ENCODE measurements at regions not wholly inside any gene's neighbourhood (a gene's known extent, or its start where the extent isn't known, plus 50 kb on each side); places are given as distances from the start of the nearest gene placed in this dataset.

- Histone ChIP-seq H2AFZ (ENCODE audit: low read depth, low read length) (no peak overlapping the region), H4K20me1 (ENCODE audit: insufficient read depth, low read length) (no peaks in the 10 kb centered on the region), H3K4me1 (ENCODE audit: insufficient read depth, low read length) (no peaks in the 10 kb centered on the region), H3K27ac (ENCODE audit: low read length) (no peak overlapping the region), H3K9me3 (ENCODE audit: insufficient read depth, low read length, severe bottlenecking) (no peaks in the 10 kb centered on the region), H3K79me2 (ENCODE audit: insufficient read depth, low read length) (no peaks in the 10 kb centered on the region), H3K4me3 (ENCODE audit: low read depth in 1 of 2, low read length in 2 of 2) (no peak overlapping the region), H3K9ac (ENCODE audit: low read depth, low read length) (no peak overlapping the region), H3K4me2 (ENCODE audit: insufficient read depth, low read length) (no peak overlapping the region), H3K36me3 (ENCODE audit: insufficient read depth, low read length) (no peaks in the 10 kb centered on the region), H3K27me3 (ENCODE audit: insufficient read depth, low read length, poor library complexity) (no peaks in the 10 kb centered on the region)
- DNase-seq (no peak), ATAC-seq (ENCODE audit: insufficient read depth, low read depth) (no peak)
- no peak for TF ChIP-seq EZH2 (IDR thresholded peaks at IDR 0.05; ENCODE audit: borderline replicate concordance, low read depth, low read length, severe bottlenecking)
- TF ChIP-seq, protein P1, sequence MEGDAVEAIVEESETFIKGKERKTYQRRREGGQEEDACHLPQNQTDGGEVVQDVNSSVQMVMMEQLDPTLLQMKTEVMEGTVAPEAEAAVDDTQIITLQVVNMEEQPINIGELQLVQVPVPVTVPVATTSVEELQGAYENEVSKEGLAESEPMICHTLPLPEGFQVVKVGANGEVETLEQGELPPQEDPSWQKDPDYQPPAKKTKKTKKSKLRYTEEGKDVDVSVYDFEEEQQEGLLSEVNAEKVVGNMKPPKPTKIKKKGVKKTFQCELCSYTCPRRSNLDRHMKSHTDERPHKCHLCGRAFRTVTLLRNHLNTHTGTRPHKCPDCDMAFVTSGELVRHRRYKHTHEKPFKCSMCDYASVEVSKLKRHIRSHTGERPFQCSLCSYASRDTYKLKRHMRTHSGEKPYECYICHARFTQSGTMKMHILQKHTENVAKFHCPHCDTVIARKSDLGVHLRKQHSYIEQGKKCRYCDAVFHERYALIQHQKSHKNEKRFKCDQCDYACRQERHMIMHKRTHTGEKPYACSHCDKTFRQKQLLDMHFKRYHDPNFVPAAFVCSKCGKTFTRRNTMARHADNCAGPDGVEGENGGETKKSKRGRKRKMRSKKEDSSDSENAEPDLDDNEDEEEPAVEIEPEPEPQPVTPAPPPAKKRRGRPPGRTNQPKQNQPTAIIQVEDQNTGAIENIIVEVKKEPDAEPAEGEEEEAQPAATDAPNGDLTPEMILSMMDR (IDR thresholded peaks at IDR 0.05; ENCODE audit: borderline replicate concordance, extremely low read depth, low read length, poor library complexity, severe bottlenecking), result no peak
These were observed 217.3 kb upstream of the IL12B start for GRCh38 chr5:159547466-159548195.

DNA sequence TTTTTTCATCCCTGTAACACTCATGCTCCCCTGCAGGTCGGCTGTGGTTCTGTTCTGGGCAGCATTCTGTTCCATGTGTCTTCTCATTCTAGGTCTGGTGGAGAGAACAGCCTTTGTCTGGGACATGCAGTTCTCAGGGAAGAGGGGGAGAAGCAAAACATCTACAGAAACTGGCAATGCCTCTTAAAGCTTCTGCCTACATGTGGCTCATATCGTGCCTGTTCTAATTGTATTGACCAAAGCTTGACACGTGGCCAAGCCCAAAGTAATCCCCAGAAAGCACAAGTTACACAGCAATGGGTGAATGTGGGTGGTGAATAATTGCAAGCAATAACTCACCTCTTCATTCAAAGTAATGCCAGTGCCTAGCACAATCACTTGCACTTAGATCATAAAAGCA, 218.2 kb upstream of the IL12B start:
- Histone ChIP-seq H3K9ac (ENCODE audit: low read depth, low read length) (no peak overlapping the region), H3K4me2 (ENCODE audit: insufficient read depth, low read length) (no peak overlapping the region), H4K20me1 (ENCODE audit: insufficient read depth, low read length) (no peaks in the 10 kb centered on the region), H3K79me2 (ENCODE audit: insufficient read depth, low read length) (no peaks in the 10 kb centered on the region), H3K27ac (ENCODE audit: low read length) (no peak overlapping the region), H3K4me3 (ENCODE audit: low read depth in 1 of 2, low read length in 2 of 2) (no peak overlapping the region), H3K4me1 (ENCODE audit: insufficient read depth, low read length) (no peaks in the 10 kb centered on the region), H3K9me3 (ENCODE audit: insufficient read depth, low read length, severe bottlenecking) (no peaks in the 10 kb centered on the region), H2AFZ (ENCODE audit: low read depth, low read length) (no peak overlapping the region), H3K27me3 (ENCODE audit: insufficient read depth, low read length, poor library complexity) (no peaks in the 10 kb centered on the region), H3K36me3 (ENCODE audit: insufficient read depth, low read length) (no peaks in the 10 kb centered on the region)
- DNase-seq (no peak), ATAC-seq (ENCODE audit: insufficient read depth, low read depth) (no peak)
- TF ChIP-seq, protein P1 (IDR thresholded peaks at IDR 0.05; ENCODE audit: borderline replicate concordance, extremely low read depth, low read length, poor library complexity, severe bottlenecking), result no peak
- no peak for TF ChIP-seq EZH2 (IDR thresholded peaks at IDR 0.05; ENCODE audit: borderline replicate concordance, low read depth, low read length, severe bottlenecking)

DNA sequence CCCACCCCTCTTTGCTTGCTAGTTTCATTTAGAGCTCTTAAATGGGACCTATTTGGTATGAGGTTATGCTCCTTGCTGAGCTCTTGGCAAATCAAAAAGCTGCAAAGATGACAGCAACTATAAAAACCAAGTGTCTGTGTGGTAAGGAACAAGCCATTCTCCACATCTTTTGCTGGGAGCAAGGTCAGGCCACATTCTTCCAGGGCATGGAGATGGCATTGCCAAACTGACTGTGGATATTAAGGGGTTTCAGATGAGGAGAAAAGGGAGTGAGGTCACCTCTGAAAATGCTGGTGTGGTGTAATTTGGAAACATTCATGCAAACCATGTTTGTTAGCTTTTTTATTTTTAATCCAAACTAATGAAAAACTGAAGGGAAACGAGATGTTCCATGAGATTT, 218.8 kb upstream of the IL12B start:
- no peaks in the 10 kb centered on the region for H3K79me2 ChIP-seq (ENCODE audit: insufficient read depth, low read length)
- no peaks in the 10 kb centered on the region for H3K4me1 ChIP-seq (ENCODE audit: insufficient read depth, low read length)
- ATAC-seq (ENCODE audit: insufficient read depth, low read depth), result no peak
- no peaks in the 10 kb centered on the region for H4K20me1 ChIP-seq (ENCODE audit: insufficient read depth, low read length)
- no peak overlapping the region for H3K9ac ChIP-seq (ENCODE audit: low read depth, low read length)
- no peak for DNase-seq
- H3K27ac ChIP-seq (ENCODE audit: low read length), result no peak overlapping the region
- no peak overlapping the region for H3K4me2 ChIP-seq (ENCODE audit: insufficient read depth, low read length)
- TF ChIP-seq, protein P1 (IDR thresholded peaks at IDR 0.05; ENCODE audit: borderline replicate concordance, extremely low read depth, low read length, poor library complexity, severe bottlenecking), result no peak
- no peak for TF ChIP-seq EZH2 (IDR thresholded peaks at IDR 0.05; ENCODE audit: borderline replicate concordance, low read depth, low read length, severe bottlenecking)
- H3K4me3 ChIP-seq (ENCODE audit: low read depth in 1 of 2, low read length in 2 of 2), result no peak overlapping the region
- H3K27me3 ChIP-seq (ENCODE audit: insufficient read depth, low read length, poor library complexity), result no peaks in the 10 kb centered on the region
- H3K36me3 ChIP-seq (ENCODE audit: insufficient read depth, low read length), result no peaks in the 10 kb centered on the region
- H2AFZ ChIP-seq (ENCODE audit: low read depth, low read length), result no peak overlapping the region
- no peaks in the 10 kb centered on the region for H3K9me3 ChIP-seq (ENCODE audit: insufficient read depth, low read length, severe bottlenecking)
